ENCODE measurements at regions not wholly inside any gene's neighbourhood (a gene's known extent, or its start where the extent isn't known, plus 50 kb on each side); places are given as distances from the start of the nearest gene placed in this dataset.

DNA sequence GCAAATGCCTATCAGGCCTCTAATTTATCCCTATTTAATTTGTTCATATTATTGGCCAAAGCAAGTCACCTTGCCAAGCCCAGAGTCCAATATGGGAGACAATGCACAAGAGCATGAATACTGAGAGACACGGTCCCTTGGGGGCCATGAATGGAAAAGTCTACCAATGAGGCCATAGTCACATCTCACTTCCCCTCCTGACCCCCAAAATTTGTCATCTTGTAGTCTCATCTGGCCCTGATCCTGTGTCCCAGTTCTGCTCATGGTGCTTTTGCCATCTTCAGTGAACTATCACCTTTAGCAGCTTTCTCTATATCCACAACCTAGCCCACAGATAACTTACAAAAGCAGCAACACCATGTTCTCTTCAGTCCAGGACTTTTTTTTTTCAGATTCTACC is 302.7 kb upstream of the MGAT5 start:
- intact Hi-C loops (cut with DNase I): no loop called here
- no peaks in the 10 kb centered on the region for H3K36me3 ChIP-seq
- TF ChIP-seq, protein P1, sequence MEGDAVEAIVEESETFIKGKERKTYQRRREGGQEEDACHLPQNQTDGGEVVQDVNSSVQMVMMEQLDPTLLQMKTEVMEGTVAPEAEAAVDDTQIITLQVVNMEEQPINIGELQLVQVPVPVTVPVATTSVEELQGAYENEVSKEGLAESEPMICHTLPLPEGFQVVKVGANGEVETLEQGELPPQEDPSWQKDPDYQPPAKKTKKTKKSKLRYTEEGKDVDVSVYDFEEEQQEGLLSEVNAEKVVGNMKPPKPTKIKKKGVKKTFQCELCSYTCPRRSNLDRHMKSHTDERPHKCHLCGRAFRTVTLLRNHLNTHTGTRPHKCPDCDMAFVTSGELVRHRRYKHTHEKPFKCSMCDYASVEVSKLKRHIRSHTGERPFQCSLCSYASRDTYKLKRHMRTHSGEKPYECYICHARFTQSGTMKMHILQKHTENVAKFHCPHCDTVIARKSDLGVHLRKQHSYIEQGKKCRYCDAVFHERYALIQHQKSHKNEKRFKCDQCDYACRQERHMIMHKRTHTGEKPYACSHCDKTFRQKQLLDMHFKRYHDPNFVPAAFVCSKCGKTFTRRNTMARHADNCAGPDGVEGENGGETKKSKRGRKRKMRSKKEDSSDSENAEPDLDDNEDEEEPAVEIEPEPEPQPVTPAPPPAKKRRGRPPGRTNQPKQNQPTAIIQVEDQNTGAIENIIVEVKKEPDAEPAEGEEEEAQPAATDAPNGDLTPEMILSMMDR (IDR thresholded peaks at IDR 0.05): no peak
- H3K27ac ChIP-seq: no peak overlapping the region
- DNase-seq (no peak), ATAC-seq (no peak)
- H3K4me1 ChIP-seq: no peaks in the 10 kb centered on the region
- no peaks in the 10 kb centered on the region for H3K9me3 ChIP-seq
- no peak overlapping the region for H3K4me3 ChIP-seq
- H3K27me3 ChIP-seq: no peaks in the 10 kb centered on the region

DNA sequence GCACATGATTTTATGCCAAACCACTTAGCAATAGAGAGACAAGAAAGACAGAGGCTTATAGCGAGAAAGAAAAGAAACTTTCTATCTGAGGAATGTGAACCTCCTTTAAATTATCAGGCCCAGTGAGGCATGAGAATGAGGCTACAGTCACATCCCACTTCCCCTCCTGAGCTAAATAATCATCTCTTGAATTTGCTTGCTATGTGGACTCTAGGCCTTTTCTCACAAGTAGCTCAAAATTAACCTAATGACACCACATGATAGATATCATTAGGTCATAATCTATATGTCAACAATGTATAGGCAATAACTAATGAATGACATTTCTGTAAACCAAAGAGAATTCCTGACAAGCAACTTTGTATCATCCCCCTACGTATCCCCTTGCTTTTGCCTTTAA is 301.5 kb upstream of the MGAT5 start:
- Histone ChIP-seq H3K4me1 (no peaks in the 10 kb centered on the region), H3K4me3 (no peak overlapping the region), H3K9me3 (no peaks in the 10 kb centered on the region), H3K27ac (no peak overlapping the region), H3K36me3 (no peaks in the 10 kb centered on the region), H3K27me3 (no peaks in the 10 kb centered on the region)
- TF ChIP-seq, protein P1 (IDR thresholded peaks at IDR 0.05): no peak
- intact Hi-C loops (cut with DNase I): no loop called here
- DNase-seq (no peak), ATAC-seq (no peak)

DNA sequence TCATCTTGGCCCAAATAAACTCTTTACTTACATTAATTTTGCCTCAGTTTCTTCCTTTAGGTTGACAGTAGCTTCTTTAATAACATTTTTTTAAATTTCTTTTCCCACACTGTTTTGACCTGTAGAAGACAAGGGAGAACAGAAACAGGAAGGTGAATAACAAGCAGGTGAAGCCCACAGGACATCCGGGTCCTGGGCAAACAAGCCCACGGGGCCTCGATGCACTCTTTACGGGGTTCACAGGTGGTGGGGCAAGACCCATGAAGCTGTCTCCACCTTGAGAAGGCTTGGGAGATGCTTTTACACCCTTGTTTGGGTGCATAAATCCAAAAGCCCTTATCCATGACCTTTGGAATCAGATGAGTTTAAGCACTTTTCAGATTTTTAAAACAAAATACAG is 301.0 kb upstream of the MGAT5 start:
- no peak overlapping the region for H3K4me3 ChIP-seq
- no peak for DNase-seq
- H3K27me3 ChIP-seq: no peaks in the 10 kb centered on the region
- H3K9me3 ChIP-seq: no peaks in the 10 kb centered on the region
- TF ChIP-seq, protein P1 (IDR thresholded peaks at IDR 0.05): no peak
- ATAC-seq: no peak
- no peak overlapping the region for H3K27ac ChIP-seq
- no peaks in the 10 kb centered on the region for H3K4me1 ChIP-seq
- intact Hi-C loops (cut with DNase I): no loop called here
- no peaks in the 10 kb centered on the region for H3K36me3 ChIP-seq

DNA sequence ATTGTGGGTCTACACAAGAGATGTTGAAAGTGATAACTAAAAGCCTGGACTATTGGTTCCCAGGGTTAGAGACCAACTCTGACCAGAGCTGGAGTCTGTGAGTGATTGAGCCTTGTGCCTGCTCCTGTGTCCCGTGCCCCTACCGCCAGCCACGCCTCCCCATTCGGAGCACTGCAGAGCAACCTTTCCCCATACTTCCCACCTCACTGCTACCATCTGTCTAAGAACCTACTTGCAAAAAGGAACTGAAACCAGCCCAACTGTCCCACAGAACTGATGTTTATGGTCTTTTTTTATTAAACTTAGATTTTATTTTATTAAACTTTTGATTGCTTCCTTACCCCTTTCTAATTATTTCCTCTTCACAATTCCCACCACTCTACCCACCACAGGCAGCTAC is 300.3 kb upstream of the MGAT5 start:
- H3K27ac ChIP-seq: no peak overlapping the region
- no peaks in the 10 kb centered on the region for H3K36me3 ChIP-seq
- TF ChIP-seq, protein P1 (IDR thresholded peaks at IDR 0.05): no peak
- ATAC-seq (peak; percentile 47), DNase-seq (no peak)
- H3K9me3 ChIP-seq: no peaks in the 10 kb centered on the region
- H3K4me3 ChIP-seq: no peak overlapping the region
- H3K4me1 ChIP-seq: no peaks in the 10 kb centered on the region
- intact Hi-C loops (cut with DNase I): no loop called here
- H3K27me3 ChIP-seq: no peaks in the 10 kb centered on the region

DNA sequence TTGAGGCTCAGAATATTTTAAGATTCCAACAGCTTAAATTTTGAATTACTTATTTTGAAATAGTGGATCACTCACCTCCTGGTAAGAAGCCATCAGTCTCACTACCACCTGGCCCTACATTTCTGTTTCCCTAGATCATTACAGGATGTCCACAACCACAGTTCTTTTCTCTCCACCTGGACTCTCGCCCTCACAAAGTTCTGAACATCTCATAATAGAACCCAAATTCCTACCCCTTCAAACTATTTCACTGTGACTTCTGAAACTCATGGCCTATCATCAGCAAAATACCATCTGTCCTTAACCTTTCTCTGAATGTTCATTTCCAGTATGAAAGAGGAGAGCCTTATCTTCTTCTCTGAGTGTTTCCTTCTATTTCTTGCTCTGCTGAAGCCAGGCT is 299.2 kb upstream of the MGAT5 start:
- ATAC-seq: no peak
- Histone ChIP-seq H3K27ac (no peak overlapping the region), H3K36me3 (no peaks in the 10 kb centered on the region), H3K4me1 (no peaks in the 10 kb centered on the region), H3K4me3 (no peak overlapping the region), H3K27me3 (no peaks in the 10 kb centered on the region), H3K9me3 (no peaks in the 10 kb centered on the region)
- intact Hi-C loops (cut with DNase I): no loop called here
- no peak for DNase-seq
- TF ChIP-seq, protein P1 (IDR thresholded peaks at IDR 0.05): no peak

DNA sequence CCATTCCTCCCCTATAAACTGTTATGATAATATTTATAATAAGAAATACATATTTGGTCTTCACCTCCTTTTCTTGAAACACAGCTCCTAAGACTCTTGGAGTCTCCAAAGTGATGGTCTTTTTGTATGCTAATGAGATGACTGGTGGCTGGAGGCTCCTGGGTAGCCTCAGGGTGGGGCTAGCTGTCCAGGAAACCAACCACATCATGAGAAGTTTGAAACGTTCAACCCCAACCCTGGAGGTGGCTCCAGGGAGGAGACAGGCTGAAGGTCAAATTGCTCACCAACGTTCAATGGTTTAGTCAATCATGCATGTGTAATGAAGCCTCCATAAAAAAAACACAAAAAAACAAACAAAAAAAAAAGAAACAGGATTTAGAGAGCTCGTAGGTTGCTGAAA is 298.7 kb upstream of the MGAT5 start:
- TF ChIP-seq, protein P1 (IDR thresholded peaks at IDR 0.05): no peak
- Histone ChIP-seq H3K36me3 (no peaks in the 10 kb centered on the region), H3K27me3 (no peaks in the 10 kb centered on the region), H3K9me3 (no peaks in the 10 kb centered on the region), H3K4me3 (no peak overlapping the region), H3K4me1 (no peaks in the 10 kb centered on the region), H3K27ac (no peak overlapping the region)
- ATAC-seq (no peak), DNase-seq (no peak)
- intact Hi-C loops (cut with DNase I): no loop called here
